HL-60 (cell line): ENCODE measurements at regions not wholly inside any gene's neighbourhood (a gene's known extent, or its start where the extent isn't known, plus 50 kb on each side); places are given as distances from the start of the nearest gene placed in this dataset.

Experiments
- CTCF ChIP-seq: IDR thresholded peaks from one replicate; pipeline ENCODE4 v1.5.1; 2011; ENCODE audit warnings: low read length, control low read depth, inconsistent platforms; ENCODE audit not compliant: insufficient read depth
- GABPA ChIP-seq: IDR thresholded peaks from 2 replicates; pipeline ENCODE4 v1.6.1; 2012; ENCODE audit warnings: low read depth
- POLR2AphosphoS5 ChIP-seq: IDR thresholded peaks from 2 replicates; pipeline ENCODE4 v1.6.1; 2012; ENCODE audit warnings: low read depth

- TF ChIP-seq CTCF (no peak), POLR2AphosphoS5 (no peak), GABPA (no peak)
Measured at GRCh38 chr9:29691145-29691544, 2117.9 kb upstream of the C9orf72 start.
